K562 (cell line): ENCODE measurements at regions not wholly inside any gene's neighbourhood (a gene's known extent, or its start where the extent isn't known, plus 50 kb on each side); places are given as distances from the start of the nearest gene placed in this dataset.

Experiments used
- KAT2B ChIP-seq: IDR thresholded peaks from one replicate; pipeline ENCODE4 v1.6.1; 2012; ENCODE audit warnings: low read depth, mild to moderate bottlenecking, control low read depth, inconsistent platforms, low read length, moderate library complexity
- SAP30 ChIP-seq: fragments of 200-600 bp; sonication (generic); IDR thresholded peaks from 2 replicates; pipeline ENCODE4 v1.6.1; 2012; ENCODE audit warnings: borderline replicate concordance, low read depth, mild to moderate bottlenecking, moderate library complexity, low read length, control low read depth, inconsistent platforms; ENCODE audit not compliant: insufficient read depth, poor library complexity, severe bottlenecking
- ZBED1 ChIP-seq: IDR thresholded peaks from 2 replicates; pipeline ENCODE4 v1.6.1; 2014
- ZNF253 ChIP-seq: fragments of 250-450 bp; sonication (Bioruptor Pico); conservative IDR thresholded peaks from 2 replicates; pipeline ENCODE4 v1.6.1; 2021; ENCODE audit warnings: mild to moderate bottlenecking
- TF ChIP-seq, protein P1 (sequence below): sonication (generic); formaldehyde crosslinking; IDR thresholded peaks from 2 replicates; pipeline ENCODE4 v1.8.0; 2023; ENCODE audit warnings: missing genetic modification reagents, mild to moderate bottlenecking, borderline replicate concordance
- TF ChIP-seq, protein P2 (sequence below): sonication (generic); formaldehyde crosslinking; IDR thresholded peaks from 2 replicates; pipeline ENCODE4 v1.9.0; 2022; ENCODE audit warnings: mild to moderate bottlenecking, missing genetic modification reagents
- TF ChIP-seq, protein P3 (sequence below): fragments of 250-450 bp; sonication (Bioruptor Pico); IDR thresholded peaks from 2 replicates; pipeline ENCODE4 v1.5.0; 2021

DNA sequence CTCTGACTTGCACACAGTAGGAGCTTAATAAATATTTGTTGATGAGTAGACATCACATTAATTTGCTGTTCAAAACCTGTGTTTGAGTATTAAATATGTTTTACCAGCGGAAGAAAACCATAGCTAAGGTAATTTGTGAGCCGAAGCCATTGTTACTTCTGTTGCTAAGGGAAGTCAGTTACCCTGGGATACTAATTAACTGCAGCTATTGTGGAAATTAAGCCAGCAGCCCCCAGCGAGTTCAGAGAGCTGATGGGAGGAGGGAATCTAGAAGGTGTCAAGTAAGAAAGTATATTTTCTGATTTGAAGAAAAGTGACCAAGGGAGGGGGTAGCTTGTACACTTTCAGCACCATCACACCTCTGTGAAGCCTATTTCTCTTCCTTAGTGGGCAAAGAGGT, 76.7 kb upstream of the IGSF1 start (continued):
- TF ChIP-seq, protein P1, sequence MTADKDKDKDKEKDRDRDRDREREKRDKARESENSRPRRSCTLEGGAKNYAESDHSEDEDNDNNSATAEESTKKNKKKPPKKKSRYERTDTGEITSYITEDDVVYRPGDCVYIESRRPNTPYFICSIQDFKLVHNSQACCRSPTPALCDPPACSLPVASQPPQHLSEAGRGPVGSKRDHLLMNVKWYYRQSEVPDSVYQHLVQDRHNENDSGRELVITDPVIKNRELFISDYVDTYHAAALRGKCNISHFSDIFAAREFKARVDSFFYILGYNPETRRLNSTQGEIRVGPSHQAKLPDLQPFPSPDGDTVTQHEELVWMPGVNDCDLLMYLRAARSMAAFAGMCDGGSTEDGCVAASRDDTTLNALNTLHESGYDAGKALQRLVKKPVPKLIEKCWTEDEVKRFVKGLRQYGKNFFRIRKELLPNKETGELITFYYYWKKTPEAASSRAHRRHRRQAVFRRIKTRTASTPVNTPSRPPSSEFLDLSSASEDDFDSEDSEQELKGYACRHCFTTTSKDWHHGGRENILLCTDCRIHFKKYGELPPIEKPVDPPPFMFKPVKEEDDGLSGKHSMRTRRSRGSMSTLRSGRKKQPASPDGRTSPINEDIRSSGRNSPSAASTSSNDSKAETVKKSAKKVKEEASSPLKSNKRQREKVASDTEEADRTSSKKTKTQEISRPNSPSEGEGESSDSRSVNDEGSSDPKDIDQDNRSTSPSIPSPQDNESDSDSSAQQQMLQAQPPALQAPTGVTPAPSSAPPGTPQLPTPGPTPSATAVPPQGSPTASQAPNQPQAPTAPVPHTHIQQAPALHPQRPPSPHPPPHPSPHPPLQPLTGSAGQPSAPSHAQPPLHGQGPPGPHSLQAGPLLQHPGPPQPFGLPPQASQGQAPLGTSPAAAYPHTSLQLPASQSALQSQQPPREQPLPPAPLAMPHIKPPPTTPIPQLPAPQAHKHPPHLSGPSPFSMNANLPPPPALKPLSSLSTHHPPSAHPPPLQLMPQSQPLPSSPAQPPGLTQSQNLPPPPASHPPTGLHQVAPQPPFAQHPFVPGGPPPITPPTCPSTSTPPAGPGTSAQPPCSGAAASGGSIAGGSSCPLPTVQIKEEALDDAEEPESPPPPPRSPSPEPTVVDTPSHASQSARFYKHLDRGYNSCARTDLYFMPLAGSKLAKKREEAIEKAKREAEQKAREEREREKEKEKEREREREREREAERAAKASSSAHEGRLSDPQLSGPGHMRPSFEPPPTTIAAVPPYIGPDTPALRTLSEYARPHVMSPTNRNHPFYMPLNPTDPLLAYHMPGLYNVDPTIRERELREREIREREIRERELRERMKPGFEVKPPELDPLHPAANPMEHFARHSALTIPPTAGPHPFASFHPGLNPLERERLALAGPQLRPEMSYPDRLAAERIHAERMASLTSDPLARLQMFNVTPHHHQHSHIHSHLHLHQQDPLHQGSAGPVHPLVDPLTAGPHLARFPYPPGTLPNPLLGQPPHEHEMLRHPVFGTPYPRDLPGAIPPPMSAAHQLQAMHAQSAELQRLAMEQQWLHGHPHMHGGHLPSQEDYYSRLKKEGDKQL (CRISPR knock-in tag), result no peak
- TF ChIP-seq, protein P2, sequence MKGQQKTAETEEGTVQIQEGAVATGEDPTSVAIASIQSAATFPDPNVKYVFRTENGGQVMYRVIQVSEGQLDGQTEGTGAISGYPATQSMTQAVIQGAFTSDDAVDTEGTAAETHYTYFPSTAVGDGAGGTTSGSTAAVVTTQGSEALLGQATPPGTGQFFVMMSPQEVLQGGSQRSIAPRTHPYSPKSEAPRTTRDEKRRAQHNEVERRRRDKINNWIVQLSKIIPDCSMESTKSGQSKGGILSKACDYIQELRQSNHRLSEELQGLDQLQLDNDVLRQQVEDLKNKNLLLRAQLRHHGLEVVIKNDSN, result no peak
- TF ChIP-seq SAP30 (no peak), ZNF253 (no peak), KAT2B (no peak), ZBED1 (no peak)
- TF ChIP-seq, protein P3, sequence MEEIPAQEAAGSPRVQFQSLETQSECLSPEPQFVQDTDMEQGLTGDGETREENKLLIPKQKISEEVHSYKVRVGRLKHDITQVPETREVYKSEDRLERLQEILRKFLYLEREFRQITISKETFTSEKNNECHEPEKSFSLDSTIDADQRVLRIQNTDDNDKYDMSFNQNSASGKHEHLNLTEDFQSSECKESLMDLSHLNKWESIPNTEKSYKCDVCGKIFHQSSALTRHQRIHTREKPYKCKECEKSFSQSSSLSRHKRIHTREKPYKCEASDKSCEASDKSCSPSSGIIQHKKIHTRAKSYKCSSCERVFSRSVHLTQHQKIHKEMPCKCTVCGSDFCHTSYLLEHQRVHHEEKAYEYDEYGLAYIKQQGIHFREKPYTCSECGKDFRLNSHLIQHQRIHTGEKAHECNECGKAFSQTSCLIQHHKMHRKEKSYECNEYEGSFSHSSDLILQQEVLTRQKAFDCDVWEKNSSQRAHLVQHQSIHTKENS, result no peak
- TF ChIP-seq, all 486 proteins: peak for 0
